SK-N-SH treated with all-trans-retinoic acid at 6 μM for 48 hours (cell line): ENCODE measurements at regions not wholly inside any gene's neighbourhood (a gene's known extent, or its start where the extent isn't known, plus 50 kb on each side); places are given as distances from the start of the nearest gene placed in this dataset.

ENCODE experiments used
- TCF4 ChIP-seq: fragments of 250-450 bp; sonication (Bioruptor Pico); IDR thresholded peaks from 2 replicates; pipeline ENCODE4 v1.8.0; 2021; ENCODE audit warnings: mild to moderate bottlenecking, moderate library complexity, borderline replicate concordance
- ZFP3 ChIP-seq: fragments of 250-450 bp; sonication (Bioruptor Pico); IDR thresholded peaks from 2 replicates; pipeline ENCODE4 v1.5.0; 2020; ENCODE audit warnings: mild to moderate bottlenecking, moderate library complexity

DNA sequence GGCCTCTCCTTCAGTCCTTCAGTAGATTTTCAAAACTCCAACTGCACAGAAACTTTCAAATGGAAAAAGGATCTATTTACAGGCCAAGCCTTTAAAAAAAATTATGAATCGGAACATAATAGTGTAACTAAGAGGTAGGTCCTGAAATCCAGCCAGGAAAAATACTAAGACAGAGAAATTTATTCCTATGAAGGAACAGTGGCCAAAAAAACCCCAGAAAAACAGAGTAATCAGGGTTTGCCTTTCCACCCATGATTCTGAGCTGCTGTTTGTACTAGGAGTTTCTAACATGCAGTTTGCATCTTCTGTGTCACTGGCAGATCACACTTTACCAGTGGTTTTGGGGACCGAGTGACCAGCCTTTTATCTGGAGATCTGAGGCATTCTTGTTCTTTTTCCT lies 93.1 kb upstream of the TMED7 start:
- TF ChIP-seq TCF4: no peak
- no peak for TF ChIP-seq ZFP3 (CRISPR knock-in tag)
